Tibial nerve (tissue), 4 donors: ENCODE measurements at regions not wholly inside any gene's neighbourhood (a gene's known extent, or its start where the extent isn't known, plus 50 kb on each side); places are given as distances from the start of the nearest gene placed in this dataset.

Source experiments
- DNase-seq, 2 donors: peaks; one replicate each; pipeline ENCODE4 v3.0.0-alpha.2; 2019; ENCODE audit warnings: low spot score in 2 of 2
- H3K27ac ChIP-seq, 4 donors: fragments of 200-600 bp; sonication (generic) in 3 of 4; one replicate each; pipeline ENCODE4 v1.5.1; 2017 to 2019; ENCODE audit warnings: mild to moderate bottlenecking in 1 of 4
- H3K27me3 ChIP-seq, 2 donors: fragments of 200-600 bp; sonication (generic) in 1 of 2; one replicate each; pipeline versions ENCODE4 v1.5.1 to v1.6.0; 2017 to 2019
- H3K36me3 ChIP-seq, 3 donors: fragments of 200-600 bp; sonication (generic); one replicate each; pipeline ENCODE4 v1.5.1; 2018 to 2019
- H3K4me1 ChIP-seq, 4 donors: fragments of 200-600 bp; sonication (generic) in 3 of 4; one replicate each; pipeline ENCODE4 v1.5.1; 2017 to 2019
- H3K4me3 ChIP-seq, 4 donors: fragments of 200-600 bp; sonication (generic) in 3 of 4; one replicate each; pipeline ENCODE4 v1.5.1; 2017 to 2019; ENCODE audit warnings: mild to moderate bottlenecking in 1 of 4, moderate library complexity in 1 of 4
- H3K9me3 ChIP-seq, 4 donors: fragments of 200-600 bp; sonication (generic) in 3 of 4; one replicate each; pipeline ENCODE4 v1.5.1; 2017 to 2019
- CTCF ChIP-seq, 5 experiments: fragments of 200-600 bp in 3 of 5; fragments of 450-650 bp in 2 of 5; sonication (generic) in 3 of 5; IDR thresholded peaks; one replicate each; pipeline ENCODE4 v1.5.1; 2016 to 2019; ENCODE audit warnings: antibody characterized with exemption in 5 of 5, mild to moderate bottlenecking in 3 of 5, moderate library complexity in 2 of 5
- EP300 ChIP-seq, 2 donors: sonication (generic); formaldehyde crosslinking; IDR thresholded peaks; one replicate each; pipeline ENCODE4 v1.6.1; 2017; ENCODE audit warnings: antibody characterized with exemption in 2 of 2, mild to moderate bottlenecking in 1 of 2
- POLR2A ChIP-seq, 2 donors: fragments of 450-650 bp; IDR thresholded peaks; one replicate each; pipeline ENCODE4 v1.6.1; 2017; ENCODE audit warnings: antibody characterized with exemption in 2 of 2, mild to moderate bottlenecking in 2 of 2, moderate library complexity in 2 of 2
- whole genome bisulfite sequencing, 2 donors: methylation state at CpG; one replicate each; pipeline ENCODE4 v1.1.5; 2018; 5-methylcytosine and 5-hydroxymethylcytosine counted together

GRCh38 chr3:139120086-139121056 lies 75.7 kb upstream of the PRR23C start:
- H3K9me3 ChIP-seq = no peaks in the 10 kb centered on the region
- H3K4me1 ChIP-seq = no peaks in the 10 kb centered on the region
- no peak overlapping the region for H3K4me3 ChIP-seq
- DNase-seq = peak in 1 of 2 donors; percentile 3
- TF ChIP-seq POLR2A (IDR thresholded peaks at IDR 0.05) (no peak), EP300 (IDR thresholded peaks at IDR 0.05) (no peak), CTCF (IDR thresholded peaks at IDR 0.05) (no peak)
- H3K27ac ChIP-seq = no peak overlapping the region
- H3K36me3 ChIP-seq = no peaks in the 10 kb centered on the region
- WGBS, 2 donors = 49 to 50% methylated on average over 8 to 9 of the region's 9 CpGs
- no peaks in the 10 kb centered on the region for H3K27me3 ChIP-seq

GRCh38 chr3:139121513-139122220 lies 77.0 kb upstream of the PRR23C start:
- no peak overlapping the region for H3K27ac ChIP-seq
- no peak overlapping the region for H3K4me3 ChIP-seq
- no peaks in the 10 kb centered on the region for H3K27me3 ChIP-seq
- H3K9me3 ChIP-seq = no peaks in the 10 kb centered on the region
- H3K4me1 ChIP-seq = no peaks in the 10 kb centered on the region
- DNase-seq = peak in 1 of 2 donors; percentile 5
- TF ChIP-seq CTCF (IDR thresholded peaks at IDR 0.05) = no peak
- no peak for TF ChIP-seq POLR2A (IDR thresholded peaks at IDR 0.05)
- TF ChIP-seq EP300 (IDR thresholded peaks at IDR 0.05) = no peak
- 67 to 68% methylated on average over 8 of the region's 8 CpGs for WGBS, 2 donors
- no peaks in the 10 kb centered on the region for H3K36me3 ChIP-seq

GRCh38 chr3:139122221-139122581 lies 77.5 kb upstream of the PRR23C start:
- no peak for TF ChIP-seq EP300 (IDR thresholded peaks at IDR 0.05)
- no peak for TF ChIP-seq CTCF (IDR thresholded peaks at IDR 0.05)
- TF ChIP-seq POLR2A (IDR thresholded peaks at IDR 0.05) = no peak
- Histone ChIP-seq H3K4me1 (no peaks in the 10 kb centered on the region), H3K4me3 (no peak overlapping the region), H3K9me3 (no peaks in the 10 kb centered on the region), H3K36me3 (no peaks in the 10 kb centered on the region), H3K27me3 (no peaks in the 10 kb centered on the region), H3K27ac (no peak overlapping the region)
- peak in 1 of 2 donors; percentile 9 for DNase-seq
- 53 to 63% methylated on average over 3 of the region's 3 CpGs for WGBS, 2 donors

- Histone ChIP-seq H3K4me3 (no peak overlapping the region), H3K27ac (no peak overlapping the region), H3K27me3 (no peaks in the 10 kb centered on the region), H3K36me3 (no peaks in the 10 kb centered on the region), H3K9me3 (no peaks in the 10 kb centered on the region), H3K4me1 (no peaks in the 10 kb centered on the region)
- 93 to 94% methylated on average over 2 of the region's 2 CpGs for WGBS, 2 donors
- peak in 1 of 2 donors; percentile 2 for DNase-seq
- no peak for TF ChIP-seq CTCF (IDR thresholded peaks at IDR 0.05)
- no peak for TF ChIP-seq POLR2A (IDR thresholded peaks at IDR 0.05)
- TF ChIP-seq EP300 (IDR thresholded peaks at IDR 0.05) = no peak
Observed at GRCh38 chr3:139122612-139123011, 77.9 kb upstream of the PRR23C start.
